Naive B cell (primary cell): ENCODE measurements at regions not wholly inside any gene's neighbourhood (a gene's known extent, or its start where the extent isn't known, plus 50 kb on each side); places are given as distances from the start of the nearest gene placed in this dataset.

ENCODE experiments used
- ATAC-seq, 2 donors: fragments of 150-1000 bp; cut with Tn5 transposase; 2 replicates each; pipeline ENCODE4 v1.10.0; 2021; ENCODE audit warnings: low read depth in 2 of 2, mild to moderate bottlenecking in 2 of 2, moderate library complexity in 2 of 2
- DNase-seq: peaks from one replicate; pipeline ENCODE4 v3.0.0; 2022
- H3K27ac Mint-ChIP-seq, 6 donors: one replicate each; pipeline ENCODE4 v1.8.0; 2020 to 2022; ENCODE audit warnings: mild to moderate bottlenecking in 6 of 6, mixed read lengths in 6 of 6, moderate library complexity in 5 of 6, inconsistent platforms in 2 of 6
- H3K27me3 Mint-ChIP-seq, 3 donors: one replicate each; pipeline ENCODE4 v1.8.0; 2021 to 2022; ENCODE audit warnings: mixed read lengths in 3 of 3, mild to moderate bottlenecking in 1 of 3
- H3K36me3 Mint-ChIP-seq, 2 donors: one replicate each; pipeline ENCODE4 v1.8.0; 2020 to 2022; ENCODE audit warnings: mixed read lengths in 2 of 2, inconsistent platforms in 1 of 2, mild to moderate bottlenecking in 1 of 2
- H3K4me1 Mint-ChIP-seq, 3 donors: one replicate each; pipeline ENCODE4 v1.8.0; 2020 to 2022; ENCODE audit warnings: mixed read lengths in 3 of 3, inconsistent platforms in 1 of 3, mild to moderate bottlenecking in 1 of 3, moderate library complexity in 1 of 3
- H3K4me3 Mint-ChIP-seq, 8 donors: one replicate each; pipeline ENCODE4 v1.8.0; 2020 to 2022; ENCODE audit warnings: mild to moderate bottlenecking in 8 of 8, mixed read lengths in 8 of 8, moderate library complexity in 8 of 8, inconsistent platforms in 2 of 8
- H3K9me3 Mint-ChIP-seq, 7 donors: one replicate each; pipeline ENCODE4 v1.8.0; 2020 to 2022; ENCODE audit warnings: mixed read lengths in 7 of 7, mild to moderate bottlenecking in 5 of 7, inconsistent platforms in 2 of 7, moderate library complexity in 1 of 7

DNA sequence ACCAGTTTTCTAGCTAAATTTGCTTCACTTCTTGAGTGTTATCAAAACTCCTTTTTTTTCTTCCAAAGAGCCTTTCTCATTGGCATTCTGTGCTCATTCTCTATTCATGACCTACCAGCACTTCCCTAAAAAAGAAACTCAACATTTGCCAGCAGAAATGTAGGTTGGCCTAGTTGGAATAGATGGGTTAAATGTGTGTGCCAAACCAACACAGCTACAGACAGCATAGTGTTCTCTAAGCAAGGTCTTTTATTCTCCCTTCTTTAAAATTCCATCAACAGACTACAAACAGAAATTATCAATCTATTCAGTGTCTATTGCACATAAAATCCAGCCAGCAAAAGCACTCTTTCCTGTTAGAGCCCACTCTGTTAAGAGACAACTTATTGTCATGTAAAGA, 255.8 kb upstream of the PUM3 start:
- Mint-ChIP-seq H3K27me3 (peaks cover 0 to 8% (median 0%) of the 10 kb centered on the region in 3 donors), H3K4me1 (no peaks in the 10 kb centered on the region), H3K4me3 (no peak overlapping the region), H3K36me3 (no peaks in the 10 kb centered on the region), H3K9me3 (peaks cover 0 to 2% (median 0%) of the 10 kb centered on the region in 7 donors), H3K27ac (no peak overlapping the region)
- ATAC-seq (no peak), DNase-seq (no peak)

DNA sequence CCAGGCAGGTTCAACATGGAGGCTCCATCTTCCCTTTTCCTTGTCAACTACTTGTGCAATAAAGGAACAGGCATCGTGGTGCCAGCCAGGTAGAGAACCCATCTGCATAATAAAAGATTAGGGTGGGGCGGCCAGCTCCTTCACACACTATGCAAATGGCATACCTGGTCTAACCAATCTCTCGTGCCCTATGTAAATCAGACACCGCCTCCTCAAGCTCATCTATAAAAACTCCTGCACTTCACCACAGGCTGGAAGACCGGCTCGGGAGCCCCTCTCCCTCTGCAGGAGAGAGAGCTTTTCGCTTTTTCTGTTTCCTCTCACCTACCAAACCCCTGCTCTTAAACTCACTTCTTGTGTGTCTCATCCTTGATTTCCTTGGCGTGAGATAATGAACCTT, 244.3 kb upstream of the PUM3 start:
- H3K9me3 Mint-ChIP-seq, result peaks cover 0 to 4% (median 0%) of the 10 kb centered on the region in 7 donors
- ATAC-seq (no peak), DNase-seq (no peak)
- H3K4me1 Mint-ChIP-seq, result no peaks in the 10 kb centered on the region
- no peak overlapping the region for H3K4me3 Mint-ChIP-seq
- H3K36me3 Mint-ChIP-seq, result no peaks in the 10 kb centered on the region
- H3K27me3 Mint-ChIP-seq, result peaks cover 0 to 8% (median 0%) of the 10 kb centered on the region in 3 donors
- H3K27ac Mint-ChIP-seq, result peak overlapping the region in 1 of 6 donors; percentile 41

DNA sequence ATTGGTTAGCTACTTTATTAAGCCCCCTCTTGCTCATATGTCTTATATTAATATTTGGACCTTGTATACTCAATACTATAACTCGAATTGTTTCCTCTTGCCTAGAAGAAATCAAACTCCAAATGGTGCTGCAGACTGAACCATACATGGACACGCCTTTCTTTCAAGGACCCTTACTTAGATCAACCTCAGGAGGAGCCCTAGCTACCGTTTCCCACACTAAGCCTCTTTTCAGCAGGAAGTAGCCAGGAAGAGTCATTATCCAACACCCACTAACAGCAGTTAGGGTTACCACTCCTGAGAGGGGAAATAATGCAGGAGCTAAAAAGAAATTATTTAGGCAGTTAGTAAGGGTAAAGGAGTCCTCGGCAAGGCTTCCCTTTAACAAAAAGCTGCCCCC, 243.8 kb upstream of the PUM3 start:
- peaks cover 0 to 4% (median 0%) of the 10 kb centered on the region in 7 donors for H3K9me3 Mint-ChIP-seq
- no peak overlapping the region for H3K27ac Mint-ChIP-seq
- H3K27me3 Mint-ChIP-seq, result peaks cover 0 to 8% (median 0%) of the 10 kb centered on the region in 3 donors
- H3K4me3 Mint-ChIP-seq, result no peak overlapping the region
- DNase-seq (no peak), ATAC-seq (no peak)
- no peaks in the 10 kb centered on the region for H3K36me3 Mint-ChIP-seq
- no peaks in the 10 kb centered on the region for H3K4me1 Mint-ChIP-seq

DNA sequence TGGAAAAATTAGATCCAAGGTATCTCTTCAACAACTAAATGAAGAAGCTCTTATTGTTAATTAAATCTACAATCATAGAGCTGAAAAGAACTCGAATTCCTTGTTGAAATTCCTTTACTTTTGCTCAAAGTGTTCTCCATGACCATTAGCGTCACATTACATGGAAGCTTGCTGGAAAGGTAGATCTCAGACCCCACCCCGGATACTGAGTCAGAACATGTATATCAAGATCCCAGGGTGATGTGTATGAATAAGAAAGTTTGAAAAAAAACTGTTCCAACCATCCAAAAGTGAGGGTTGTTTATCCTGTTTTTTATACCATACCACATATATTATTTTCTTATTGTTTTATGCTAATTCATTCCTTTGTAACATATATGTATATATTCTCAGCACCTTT, 237.1 kb upstream of the PUM3 start:
- DNase-seq (no peak), ATAC-seq (no peak)
- Mint-ChIP-seq H3K9me3 (peaks cover 0 to 4% (median 0%) of the 10 kb centered on the region in 7 donors), H3K4me1 (no peaks in the 10 kb centered on the region), H3K27ac (no peak overlapping the region), H3K4me3 (no peak overlapping the region), H3K36me3 (no peaks in the 10 kb centered on the region), H3K27me3 (no peaks in the 10 kb centered on the region)

DNA sequence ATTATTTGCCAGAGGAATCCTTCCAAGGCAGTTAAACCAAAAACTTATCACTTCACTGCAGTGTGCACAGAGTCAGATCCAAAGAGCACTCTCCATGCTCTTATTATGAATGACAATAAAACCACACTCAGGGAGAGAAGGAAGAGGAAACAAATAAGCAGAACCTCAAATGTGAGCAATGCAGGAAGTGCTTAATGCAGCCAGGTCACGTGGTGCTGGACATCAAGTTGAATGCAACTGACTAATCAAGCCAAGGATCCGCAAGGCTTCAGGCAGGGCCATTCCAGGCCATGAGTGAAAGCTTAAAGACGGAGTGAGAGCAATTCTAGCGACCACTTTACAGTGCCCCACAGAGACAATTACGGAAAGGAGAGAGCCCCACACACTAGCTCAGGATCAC, 230.4 kb upstream of the PUM3 start:
- no peaks in the 10 kb centered on the region for H3K27me3 Mint-ChIP-seq
- H3K4me3 Mint-ChIP-seq, result no peak overlapping the region

DNA sequence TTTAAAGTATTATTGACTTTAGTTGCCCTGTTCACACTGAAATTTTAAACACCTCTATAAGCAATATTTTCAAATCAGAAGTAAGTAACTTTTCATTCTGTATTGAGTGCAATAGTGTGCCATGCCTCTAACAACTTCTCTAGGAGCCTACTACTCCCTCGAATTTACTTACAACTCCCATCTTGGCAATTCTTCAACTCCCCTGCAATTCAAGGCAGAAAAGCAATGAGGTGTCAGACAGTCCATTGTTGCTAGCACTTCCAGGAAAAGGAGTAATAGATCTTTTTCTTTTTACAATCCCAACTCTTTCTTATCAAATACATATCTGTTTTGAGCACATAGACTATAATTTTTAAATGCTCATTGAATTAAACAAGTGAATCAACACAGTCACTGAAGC, 222.7 kb upstream of the PUM3 start:
- DNase-seq (no peak), ATAC-seq (no peak)
- peaks cover 0 to 12% (median 4%) of the 10 kb centered on the region in 7 donors for H3K9me3 Mint-ChIP-seq
- no peaks in the 10 kb centered on the region for H3K4me1 Mint-ChIP-seq
- no peaks in the 10 kb centered on the region for H3K36me3 Mint-ChIP-seq
- peaks cover 0 to 4% (median 0%) of the 10 kb centered on the region in 3 donors for H3K27me3 Mint-ChIP-seq
- no peak overlapping the region for H3K27ac Mint-ChIP-seq
- H3K4me3 Mint-ChIP-seq, result no peak overlapping the region

More for the DNA sequence above, 230.4 kb upstream of the PUM3 start:
- Mint-ChIP-seq H3K36me3 (no peaks in the 10 kb centered on the region), H3K9me3 (peaks cover 4 to 10% (median 7%) of the 10 kb centered on the region in 7 donors), H3K27ac (no peak overlapping the region), H3K4me1 (no peaks in the 10 kb centered on the region)
- DNase-seq (no peak), ATAC-seq (no peak)

DNA sequence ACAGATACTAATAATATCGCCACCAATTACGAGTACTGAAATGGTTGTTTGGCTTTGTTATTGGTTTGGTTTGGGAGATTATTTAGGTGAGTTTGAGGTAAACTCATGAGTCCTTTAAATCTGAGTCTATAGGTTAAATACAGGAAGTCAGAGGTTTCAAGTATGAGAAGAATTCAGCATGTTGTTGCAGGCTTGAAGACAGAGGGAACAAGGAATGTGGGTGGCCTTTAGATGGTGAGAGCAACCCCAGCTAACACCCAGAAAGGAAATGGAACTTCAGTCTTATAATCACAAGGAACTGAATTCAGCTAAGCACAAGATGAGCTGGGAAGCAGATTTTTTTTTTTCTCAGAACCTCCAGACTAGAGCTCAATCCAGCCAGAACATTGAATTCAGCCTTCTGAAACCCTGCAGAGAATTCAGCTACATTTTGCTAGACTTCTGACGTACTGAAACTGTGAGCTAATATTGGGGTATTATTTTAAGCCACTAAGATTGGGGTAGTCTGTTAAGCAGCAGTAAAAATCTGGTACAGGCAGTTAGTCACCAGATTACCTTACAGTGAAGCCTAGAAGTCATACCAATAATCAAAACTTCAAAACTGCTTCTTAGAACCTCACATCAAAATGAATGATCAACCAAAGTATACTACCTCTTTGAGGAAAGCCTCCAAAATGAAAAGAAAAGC, 216.0 kb upstream of the PUM3 start:
- Mint-ChIP-seq H3K36me3 (no peaks in the 10 kb centered on the region), H3K4me1 (no peaks in the 10 kb centered on the region), H3K27me3 (no peaks in the 10 kb centered on the region), H3K27ac (no peak overlapping the region), H3K9me3 (peaks cover 0 to 10% (median 0%) of the 10 kb centered on the region in 7 donors), H3K4me3 (no peak overlapping the region)
- DNase-seq, result no peak
- no peak for ATAC-seq

DNA sequence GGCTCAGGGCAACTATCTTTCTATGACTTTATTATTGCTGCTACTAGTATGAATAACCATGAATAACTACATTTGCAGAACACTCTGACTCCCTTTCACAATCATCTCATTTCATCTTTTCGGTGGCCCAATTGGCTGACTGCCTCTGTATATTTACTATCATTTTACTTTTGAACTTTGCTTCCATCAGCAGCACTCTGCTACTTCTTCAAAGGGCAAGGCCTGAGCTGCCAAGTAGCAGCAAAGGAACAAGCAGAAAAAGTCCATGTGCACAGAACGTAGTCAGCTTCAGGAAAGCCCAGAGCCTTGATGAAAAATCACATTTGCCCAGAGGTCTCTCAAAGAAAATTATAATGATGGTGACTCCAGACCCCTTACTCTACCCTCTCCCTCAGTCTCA, 214.5 kb upstream of the PUM3 start:
- H3K4me3 Mint-ChIP-seq, result no peak overlapping the region
- H3K36me3 Mint-ChIP-seq, result no peaks in the 10 kb centered on the region
- H3K4me1 Mint-ChIP-seq, result no peaks in the 10 kb centered on the region
- no peak overlapping the region for H3K27ac Mint-ChIP-seq
- ATAC-seq, result no peak
- H3K27me3 Mint-ChIP-seq, result no peaks in the 10 kb centered on the region
- no peak for DNase-seq
- H3K9me3 Mint-ChIP-seq, result peaks cover 0 to 10% (median 0%) of the 10 kb centered on the region in 7 donors

DNA sequence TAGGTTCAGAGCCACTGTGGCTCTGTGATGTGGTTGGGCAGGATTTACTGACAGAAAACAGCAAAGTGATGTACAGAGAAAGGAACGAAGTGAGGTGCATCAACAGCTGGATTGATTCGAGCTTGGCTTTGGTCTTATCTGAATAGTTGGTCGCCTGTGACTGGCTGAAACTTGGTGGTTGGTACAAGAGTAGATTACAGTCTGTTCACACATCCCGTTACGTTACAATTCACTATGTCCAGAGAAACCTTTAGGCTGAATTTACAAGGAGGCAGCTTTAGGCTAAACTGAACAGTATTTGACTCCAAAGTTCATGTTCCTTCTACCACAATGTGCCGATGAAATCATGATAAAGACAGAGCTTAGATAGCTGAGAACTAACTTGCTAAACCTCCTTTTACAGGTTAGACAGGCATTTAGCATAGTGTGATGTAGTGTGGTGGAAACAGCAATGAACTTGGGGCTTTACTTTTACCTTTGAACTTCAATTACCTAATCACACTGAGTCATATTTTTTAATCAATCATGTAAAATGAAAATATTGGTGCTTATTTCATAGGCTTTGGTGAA, 210.2 kb upstream of the PUM3 start:
- Mint-ChIP-seq H3K4me1 (no peaks in the 10 kb centered on the region), H3K27ac (no peak overlapping the region), H3K9me3 (peaks cover 0 to 7% (median 0%) of the 10 kb centered on the region in 7 donors), H3K4me3 (no peak overlapping the region), H3K36me3 (no peaks in the 10 kb centered on the region), H3K27me3 (no peaks in the 10 kb centered on the region)
- DNase-seq (no peak), ATAC-seq (no peak)

DNA sequence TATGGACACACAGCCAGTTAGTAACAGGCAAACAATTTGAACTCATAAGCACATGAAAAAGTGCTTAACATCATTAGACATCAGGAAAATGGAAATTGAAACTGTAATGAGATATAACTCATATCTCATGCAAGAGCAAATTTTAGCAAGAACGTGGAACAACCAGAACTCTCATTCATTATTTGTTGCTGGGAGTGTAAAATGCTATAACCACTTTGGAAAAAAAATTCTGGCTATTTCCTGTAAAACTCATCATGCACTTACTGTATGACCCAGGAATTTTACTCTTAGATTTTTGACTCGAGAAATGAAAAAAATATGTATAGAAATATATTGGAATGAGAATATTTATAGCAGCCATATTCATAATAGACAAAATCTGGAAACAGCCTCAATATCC, 205.7 kb upstream of the PUM3 start:
- no peak overlapping the region for H3K27ac Mint-ChIP-seq
- H3K36me3 Mint-ChIP-seq, result no peaks in the 10 kb centered on the region
- H3K27me3 Mint-ChIP-seq, result no peaks in the 10 kb centered on the region
- ATAC-seq (no peak), DNase-seq (no peak)
- peaks cover 0 to 7% (median 0%) of the 10 kb centered on the region in 7 donors for H3K9me3 Mint-ChIP-seq
- no peak overlapping the region for H3K4me3 Mint-ChIP-seq
- no peaks in the 10 kb centered on the region for H3K4me1 Mint-ChIP-seq

DNA sequence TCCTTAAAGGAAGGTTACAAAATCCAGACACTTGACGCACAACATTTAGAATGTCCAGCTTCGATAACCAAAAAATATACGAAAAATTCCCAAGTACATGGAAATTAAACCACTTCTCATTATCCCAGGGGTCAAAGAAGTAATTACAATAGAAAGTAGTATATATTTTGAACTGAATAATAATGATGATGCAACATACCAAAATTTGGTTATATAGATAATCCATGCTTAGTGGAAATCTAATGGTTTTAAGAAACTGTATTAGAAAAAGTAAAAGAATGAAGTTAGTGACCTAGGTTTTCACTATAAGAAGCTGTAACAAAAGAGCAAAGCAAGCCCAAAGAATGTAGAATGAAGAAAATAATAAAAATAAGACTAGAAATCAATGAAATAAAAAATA, 204.0 kb upstream of the PUM3 start:
- ATAC-seq (no peak), DNase-seq (no peak)
- Mint-ChIP-seq H3K4me1 (no peaks in the 10 kb centered on the region), H3K9me3 (peaks cover 0 to 3% (median 0%) of the 10 kb centered on the region in 7 donors), H3K4me3 (no peak overlapping the region), H3K27ac (no peak overlapping the region), H3K36me3 (no peaks in the 10 kb centered on the region), H3K27me3 (no peaks in the 10 kb centered on the region)

DNA sequence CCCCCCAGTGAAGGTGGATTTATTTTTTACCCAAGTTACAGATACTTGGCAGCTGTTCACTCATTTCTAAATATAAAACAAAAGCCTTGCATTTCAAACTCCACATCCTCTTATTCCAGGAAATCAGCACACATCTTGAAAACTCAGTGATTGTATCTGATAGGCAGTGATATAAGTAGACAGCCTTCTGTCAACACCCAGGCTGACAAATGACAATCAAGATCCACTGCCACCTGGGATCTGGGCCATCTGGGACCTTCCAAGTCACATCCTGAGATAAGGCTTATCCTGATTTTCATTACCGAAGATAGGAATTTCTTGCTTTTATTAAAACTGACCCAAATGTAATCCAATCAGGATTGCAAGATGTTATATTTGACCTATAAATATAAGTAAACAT, 201.3 kb upstream of the PUM3 start:
- no peaks in the 10 kb centered on the region for H3K4me1 Mint-ChIP-seq

DNA sequence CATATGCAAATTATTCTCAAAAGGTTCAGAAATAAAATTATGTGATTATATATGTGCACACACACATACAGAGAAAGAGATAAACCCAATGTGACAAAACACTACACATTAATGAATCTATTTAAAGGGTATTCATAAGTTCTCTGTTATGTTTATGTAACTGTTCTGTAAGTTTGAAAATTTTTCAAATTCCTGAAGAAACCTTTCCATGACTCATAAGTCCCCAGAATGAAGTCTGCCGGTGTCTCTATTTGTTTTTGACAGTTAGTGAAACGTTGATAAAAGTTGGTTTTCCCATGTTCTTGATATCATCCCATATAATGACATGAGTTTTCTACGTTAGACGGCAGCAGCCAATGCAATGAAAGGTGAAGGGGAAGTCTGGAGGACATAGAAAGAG, 199.5 kb upstream of the PUM3 start:
- Mint-ChIP-seq H3K27me3 (no peaks in the 10 kb centered on the region), H3K9me3 (no peaks in the 10 kb centered on the region), H3K4me1 (no peaks in the 10 kb centered on the region), H3K27ac (no peak overlapping the region), H3K4me3 (no peak overlapping the region), H3K36me3 (no peaks in the 10 kb centered on the region)
- ATAC-seq (no peak), DNase-seq (no peak)

More for the DNA sequence above, 201.3 kb upstream of the PUM3 start:
- ATAC-seq (no peak), DNase-seq (no peak)
- Mint-ChIP-seq H3K27ac (no peak overlapping the region), H3K4me3 (no peak overlapping the region), H3K36me3 (no peaks in the 10 kb centered on the region), H3K27me3 (no peaks in the 10 kb centered on the region), H3K9me3 (no peaks in the 10 kb centered on the region)

DNA sequence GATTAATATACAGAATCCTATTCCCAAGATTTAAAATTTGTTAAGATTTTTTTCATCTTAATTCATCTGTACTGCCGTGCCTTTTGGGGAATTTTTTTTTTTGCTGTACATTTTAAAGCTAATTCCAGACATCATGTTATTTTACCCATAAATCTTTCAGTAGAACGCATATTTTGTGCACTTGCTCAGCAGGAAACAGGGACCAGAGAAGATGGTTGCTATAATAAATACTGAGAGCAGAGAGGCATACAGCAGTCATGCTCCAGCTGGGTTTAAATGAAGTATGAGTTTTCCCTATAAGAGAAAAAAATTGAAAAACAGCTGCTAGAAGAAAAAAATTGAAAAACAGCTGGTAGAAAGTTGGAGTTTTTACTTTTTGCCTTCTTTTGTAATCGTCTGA, 196.9 kb upstream of the PUM3 start:
- H3K4me3 Mint-ChIP-seq, result no peak overlapping the region
- no peak for ATAC-seq

More for the DNA sequence above, 196.9 kb upstream of the PUM3 start:
- H3K36me3 Mint-ChIP-seq, result no peaks in the 10 kb centered on the region
- DNase-seq, result no peak
- H3K4me1 Mint-ChIP-seq, result no peaks in the 10 kb centered on the region
- no peak overlapping the region for H3K27ac Mint-ChIP-seq
- peaks cover 0 to 2% (median 0%) of the 10 kb centered on the region in 7 donors for H3K9me3 Mint-ChIP-seq
- H3K27me3 Mint-ChIP-seq, result peaks cover 0 to 4% (median 0%) of the 10 kb centered on the region in 3 donors
